GM19043 (cell line): ENCODE measurements at regions not wholly inside any gene's neighbourhood (a gene's known extent, or its start where the extent isn't known, plus 50 kb on each side); places are given as distances from the start of the nearest gene placed in this dataset.
"Not testable (repeated sequence)": the region's sequence is repeated elsewhere in the genome, so short reads cannot be mapped to it uniquely, and the experiment has no call there.

Experiments used
- ATAC-seq: cut with Tn5 transposase; IDR thresholded peaks from one replicate; pipeline ENCODE4 v1.9.1; 2021; ENCODE audit warnings: low read depth; ENCODE audit not compliant: unreplicated experiment

- no peak for ATAC-seq
Measured at GRCh38 chr16:65392806-65393565, 271.1 kb upstream of the CDH11 start.

DNA sequence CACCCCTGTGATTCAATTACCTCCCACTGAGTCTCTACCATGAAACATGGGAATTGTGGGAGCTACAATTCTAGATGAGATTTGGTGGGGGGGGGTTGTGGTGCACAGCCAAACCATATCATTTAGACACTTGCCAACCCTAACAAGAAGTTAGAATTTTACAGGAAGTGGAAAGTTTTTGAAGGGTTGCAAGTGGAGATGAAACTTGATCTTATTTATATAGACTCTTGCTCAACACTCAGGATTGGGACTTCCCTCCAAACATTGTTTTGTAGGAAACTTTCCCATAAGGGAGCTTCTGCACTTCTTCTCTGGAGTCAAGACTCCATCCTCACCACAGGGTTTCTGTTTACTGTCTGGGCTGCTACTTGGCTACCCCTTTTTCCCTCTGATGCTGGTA, 266.7 kb upstream of the CDH11 start:
- no peak for ATAC-seq

DNA sequence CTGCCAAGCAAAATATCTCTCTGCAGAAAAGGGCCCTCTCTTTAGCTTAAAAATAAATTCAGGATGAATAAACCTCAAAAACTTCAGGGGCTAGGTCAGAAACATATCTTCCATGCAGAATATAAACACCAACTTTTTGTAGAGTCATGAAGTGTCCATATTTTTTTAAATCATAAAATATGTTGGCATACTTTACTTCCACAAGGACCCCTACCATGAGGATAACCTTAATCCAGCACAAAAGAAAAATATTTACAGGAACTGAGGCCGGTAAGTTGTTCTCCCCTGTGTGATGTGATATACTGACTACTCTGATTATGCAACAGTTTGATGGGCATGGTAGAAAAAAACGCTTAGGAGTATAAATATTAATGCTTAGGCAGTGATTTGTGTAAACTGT, 264.8 kb upstream of the CDH11 start:
- ATAC-seq = no peak

- no peak for ATAC-seq
Measured at GRCh38 chr16:65384441-65384840, 262.6 kb upstream of the CDH11 start.

- no peak for ATAC-seq
Measured at GRCh38 chr16:65377195-65377594, 255.3 kb upstream of the CDH11 start.

- no peak for ATAC-seq
Measured at GRCh38 chr16:65376601-65377000, 254.7 kb upstream of the CDH11 start.

GRCh38 chr16:65375651-65376050, 253.8 kb upstream of the CDH11 start:
- no peak for ATAC-seq

- no peak for ATAC-seq
Measured at GRCh38 chr16:65373097-65373496, 251.2 kb upstream of the CDH11 start.

GRCh38 chr16:65372171-65372570, 250.3 kb upstream of the CDH11 start:
- ATAC-seq = no peak

GRCh38 chr16:65365732-65366715, 244.2 kb upstream of the CDH11 start:
- no peak for ATAC-seq

DNA sequence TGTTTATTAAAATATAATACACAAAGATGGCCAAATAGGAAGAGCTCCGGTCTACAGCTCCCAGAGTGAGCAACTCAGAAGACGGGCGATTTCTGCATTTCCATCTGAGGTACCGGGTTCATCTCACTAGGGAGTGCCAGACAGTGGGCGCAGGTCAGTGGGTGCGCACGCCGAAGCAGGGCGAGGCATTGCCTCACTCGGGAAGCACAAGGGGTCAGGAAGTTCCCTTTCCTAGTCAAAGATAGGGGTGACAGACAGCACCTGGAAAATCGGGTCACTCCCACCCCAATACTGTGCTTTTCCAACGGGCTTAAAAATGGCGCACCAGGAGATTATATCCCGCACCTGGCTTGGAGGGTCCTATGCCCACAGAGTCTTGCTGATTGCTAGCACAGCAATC, 234.9 kb upstream of the CDH11 start:
- ATAC-seq = not testable (repeated sequence)

- ATAC-seq = no peak
Measured at GRCh38 chr16:65355706-65356105, 233.8 kb upstream of the CDH11 start.

DNA sequence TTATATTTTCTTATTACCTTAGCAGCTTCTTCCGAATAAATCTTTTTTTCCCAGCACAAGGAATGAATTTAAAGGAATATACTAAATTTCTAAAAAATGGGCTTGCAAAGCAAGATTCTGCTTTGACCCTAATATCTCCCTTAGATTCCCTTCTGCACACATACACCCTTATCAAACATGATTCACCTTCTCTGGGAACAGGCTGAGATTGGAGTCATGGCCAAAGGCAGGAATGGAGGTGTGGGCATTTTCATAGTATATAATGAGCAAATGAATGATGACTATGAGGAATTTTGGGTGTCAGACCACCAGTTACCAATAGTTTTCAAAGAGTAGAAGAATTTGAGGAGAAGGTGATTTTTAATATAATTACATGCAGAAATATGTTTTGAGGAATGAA, 231.3 kb upstream of the CDH11 start:
- ATAC-seq = no peak

- ATAC-seq = no peak
Measured at GRCh38 chr16:65349626-65350025, 227.8 kb upstream of the CDH11 start.

DNA sequence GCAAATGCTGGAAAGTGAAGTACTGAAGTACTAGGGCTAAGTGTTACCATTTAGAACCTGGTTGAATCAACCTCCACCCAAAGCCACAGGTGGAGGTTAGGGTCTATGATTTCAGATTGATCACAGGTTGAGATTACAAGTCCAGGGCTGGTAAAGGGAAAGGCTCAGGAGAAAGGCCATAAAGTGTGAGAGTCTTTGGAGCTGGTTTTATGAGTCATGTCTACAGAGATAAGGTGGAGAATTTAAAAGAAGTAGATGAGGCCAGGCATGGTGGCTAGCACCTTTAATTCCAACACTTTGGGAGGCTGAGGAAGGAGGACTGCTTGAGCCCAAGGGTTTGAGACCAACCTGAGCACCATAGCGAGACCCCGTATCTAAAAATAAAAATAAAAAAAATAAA, 221.7 kb upstream of the CDH11 start:
- no peak for ATAC-seq

GRCh38 chr16:65342231-65342866, 220.5 kb upstream of the CDH11 start:
- ATAC-seq = no peak

DNA sequence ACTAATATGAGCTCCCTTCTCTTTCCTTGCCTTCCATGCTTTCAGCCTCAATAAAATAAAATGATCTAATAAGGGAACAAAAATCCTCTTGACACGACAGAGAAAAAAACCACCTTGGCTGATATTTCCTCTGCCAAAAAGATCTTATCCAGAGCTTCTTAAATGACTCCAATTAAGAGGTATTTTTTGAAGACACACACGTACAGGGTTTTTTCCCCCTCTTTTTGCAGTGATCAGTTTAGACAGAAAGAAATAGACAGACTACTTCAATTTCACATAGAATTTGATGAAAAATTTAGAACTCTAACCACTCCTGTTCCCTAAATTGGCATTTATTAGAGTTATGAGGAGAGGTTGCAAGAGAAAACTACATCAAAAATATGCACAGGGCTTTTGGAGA, 217.2 kb upstream of the CDH11 start:
- no peak for ATAC-seq

DNA sequence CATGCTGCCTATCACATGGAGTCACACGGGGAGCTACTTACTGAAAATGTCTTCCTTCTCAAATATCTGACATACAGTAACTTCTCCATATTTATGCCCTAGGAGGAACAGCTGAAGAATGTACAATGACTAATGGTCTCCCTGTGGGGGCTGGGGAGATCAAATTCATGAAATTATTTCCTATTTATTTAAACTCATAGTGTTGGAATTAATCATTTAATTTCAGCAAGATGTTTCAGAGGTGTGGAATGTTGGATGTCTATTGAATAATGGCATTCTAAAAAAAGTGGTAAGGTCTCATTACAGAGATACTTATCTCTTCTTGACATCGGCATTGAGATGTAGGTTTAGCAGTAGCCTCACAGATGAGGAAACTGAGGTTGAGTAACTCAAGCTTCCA, 214.3 kb upstream of the CDH11 start:
- ATAC-seq = no peak

DNA sequence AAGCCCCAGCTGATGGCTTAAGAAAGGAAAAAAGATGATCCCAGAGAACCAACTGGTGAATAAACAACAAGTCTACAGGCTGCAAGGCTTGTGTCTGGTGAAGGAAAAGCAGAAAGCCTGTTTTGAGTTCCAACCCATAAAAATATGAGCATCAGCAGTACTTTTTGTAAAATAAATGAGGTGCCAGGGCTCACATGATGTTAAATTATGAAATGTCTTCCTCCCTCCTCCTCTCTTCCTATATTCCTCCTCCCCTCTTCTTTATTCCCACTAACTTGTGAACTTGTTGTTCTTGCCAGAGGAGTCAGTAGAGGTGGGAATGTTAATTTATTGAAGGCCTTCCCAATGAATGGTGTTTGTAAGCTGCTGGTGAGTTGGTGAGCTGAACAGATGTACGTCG, 212.2 kb upstream of the CDH11 start:
- ATAC-seq = no peak

GRCh38 chr16:65333283-65333682, 211.4 kb upstream of the CDH11 start:
- ATAC-seq = no peak

GRCh38 chr16:65327346-65327745, 205.5 kb upstream of the CDH11 start:
- ATAC-seq = no peak
